A673 (cell line): ENCODE measurements at regions not wholly inside any gene's neighbourhood (a gene's known extent, or its start where the extent isn't known, plus 50 kb on each side); places are given as distances from the start of the nearest gene placed in this dataset.

Source experiments
- BruUV-seq: library from RNA; stranded (reverse); fragments of 400-500 nt; replicated peaks from 2 replicates; lab custom pipeline; 2021; lab: Mats Ljungman, UMichigan
- CTCF ChIA-PET: fragments of 300-600 bp; sonication (Branson Sonifier 250); formaldehyde crosslinking; loops from one replicate; lab custom pipeline; 2022; ENCODE audit warnings: antibody characterized with exemption; lab: Charles Lee
- POLR2A ChIA-PET: fragments of 300-600 bp; sonication (Branson Sonifier 250); formaldehyde crosslinking; loops from one replicate; lab custom pipeline; 2022; ENCODE audit warnings: antibody characterized with exemption; ENCODE audit not compliant: low non-redundant PET; lab: Charles Lee
- DNase-seq: peaks from one replicate; pipeline ENCODE4 v3.0.0-alpha.2; 2015; ENCODE audit warnings: low spot score
- H3K27ac ChIP-seq: fragments of 200-600 bp; sonication (generic); 2 replicates; pipeline ENCODE4 v1.5.1; 2016; ENCODE audit warnings: mixed run types, low read depth, mild to moderate bottlenecking, mixed read lengths, antibody characterized with exemption, low read length; ENCODE audit not compliant: poor library complexity, severe bottlenecking
- H3K27me3 ChIP-seq: fragments of 200-600 bp; sonication (generic); replicated peaks from 2 replicates; pipeline ENCODE4 v1.6.1; 2017; ENCODE audit warnings: mixed run types, low read depth, mild to moderate bottlenecking, mixed read lengths, antibody characterized with exemption, low read length; ENCODE audit not compliant: insufficient read depth, poor library complexity
- H3K36me3 ChIP-seq: fragments of 200-600 bp; sonication (generic); 2 replicates; pipeline ENCODE4 v1.6.1; 2016; ENCODE audit warnings: mixed run types, mild to moderate bottlenecking, mixed read lengths, antibody characterized with exemption, low read length; ENCODE audit not compliant: insufficient read depth, poor library complexity, severe bottlenecking
- H3K4me1 ChIP-seq: fragments of 200-600 bp; sonication (generic); 2 replicates; pipeline ENCODE4 v1.6.1; 2017; ENCODE audit warnings: mixed run types, mild to moderate bottlenecking, mixed read lengths, antibody characterized with exemption, low read length; ENCODE audit not compliant: insufficient read depth, poor library complexity, severe bottlenecking
- H3K4me3 ChIP-seq: fragments of 200-600 bp; sonication (generic); 2 replicates; pipeline ENCODE4 v1.5.1; 2016; ENCODE audit warnings: low read depth, mixed run types, mild to moderate bottlenecking, mixed read lengths, low read length; ENCODE audit not compliant: poor library complexity, severe bottlenecking
- H3K9me3 ChIP-seq: fragments of 200-600 bp; sonication (generic); 2 replicates; pipeline ENCODE4 v1.6.1; 2016; ENCODE audit warnings: mixed run types, low read depth, mild to moderate bottlenecking, mixed read lengths, antibody characterized with exemption, low read length; ENCODE audit not compliant: poor library complexity, severe bottlenecking
- EZH2 ChIP-seq: fragments of 200-600 bp; sonication (generic); IDR thresholded peaks from 2 replicates; pipeline ENCODE4 v1.6.1; 2017; ENCODE audit warnings: borderline replicate concordance, low read depth, mild to moderate bottlenecking, mixed read lengths, antibody characterized with exemption, low read length; ENCODE audit not compliant: poor library complexity, severe bottlenecking
- intact Hi-C: fragments of 100-400 bp; cut with micrococcal nuclease; formaldehyde crosslinking; loops from one replicate; pipeline ENCODE4 v1.10.0; 2022; ENCODE audit not compliant: unreplicated experiment
- TF ChIP-seq, protein P1 (sequence below): fragments of 300-800, 200-600 bp; sonication (generic); conservative IDR thresholded peaks from 2 replicates; pipeline ENCODE4 v1.5.1; 2017; ENCODE audit warnings: low read depth, mild to moderate bottlenecking, antibody characterized with exemption, low read length, moderate library complexity, mixed read lengths

DNA sequence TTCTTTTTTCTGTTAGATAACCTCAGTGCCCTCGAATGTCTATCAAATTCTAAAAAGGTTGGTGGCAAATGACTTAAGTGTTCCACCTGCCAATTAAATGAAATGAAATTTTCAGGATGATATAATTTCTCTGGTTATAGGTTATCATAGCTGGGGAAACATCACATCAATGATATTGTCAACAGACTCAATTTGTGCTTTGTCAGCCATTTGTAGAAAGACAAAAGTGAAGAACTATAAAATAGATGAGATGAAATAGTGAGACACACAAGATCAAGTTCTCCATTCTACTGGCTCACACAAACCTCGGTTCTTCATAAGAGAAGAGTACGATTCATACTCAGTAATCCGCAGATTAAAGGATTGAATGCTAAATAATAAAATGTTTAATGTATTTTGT, 1443.2 kb upstream of the FLRT2 start:
- no peaks in the 10 kb centered on the region for H3K36me3 ChIP-seq
- H3K4me1 ChIP-seq: no peaks in the 10 kb centered on the region
- POLR2A ChIA-PET: no interaction called here
- no peak overlapping the region for H3K4me3 ChIP-seq
- BruUV-seq: no TSS peak
- intact Hi-C loops: no loop called here
- CTCF ChIA-PET: no interaction called here
- no peak overlapping the region for H3K27ac ChIP-seq
- DNase-seq: no peak
- TF ChIP-seq, protein P1, sequence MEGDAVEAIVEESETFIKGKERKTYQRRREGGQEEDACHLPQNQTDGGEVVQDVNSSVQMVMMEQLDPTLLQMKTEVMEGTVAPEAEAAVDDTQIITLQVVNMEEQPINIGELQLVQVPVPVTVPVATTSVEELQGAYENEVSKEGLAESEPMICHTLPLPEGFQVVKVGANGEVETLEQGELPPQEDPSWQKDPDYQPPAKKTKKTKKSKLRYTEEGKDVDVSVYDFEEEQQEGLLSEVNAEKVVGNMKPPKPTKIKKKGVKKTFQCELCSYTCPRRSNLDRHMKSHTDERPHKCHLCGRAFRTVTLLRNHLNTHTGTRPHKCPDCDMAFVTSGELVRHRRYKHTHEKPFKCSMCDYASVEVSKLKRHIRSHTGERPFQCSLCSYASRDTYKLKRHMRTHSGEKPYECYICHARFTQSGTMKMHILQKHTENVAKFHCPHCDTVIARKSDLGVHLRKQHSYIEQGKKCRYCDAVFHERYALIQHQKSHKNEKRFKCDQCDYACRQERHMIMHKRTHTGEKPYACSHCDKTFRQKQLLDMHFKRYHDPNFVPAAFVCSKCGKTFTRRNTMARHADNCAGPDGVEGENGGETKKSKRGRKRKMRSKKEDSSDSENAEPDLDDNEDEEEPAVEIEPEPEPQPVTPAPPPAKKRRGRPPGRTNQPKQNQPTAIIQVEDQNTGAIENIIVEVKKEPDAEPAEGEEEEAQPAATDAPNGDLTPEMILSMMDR: no peak
- no peak for TF ChIP-seq EZH2
- no peaks in the 10 kb centered on the region for H3K27me3 ChIP-seq
- no peaks in the 10 kb centered on the region for H3K9me3 ChIP-seq

DNA sequence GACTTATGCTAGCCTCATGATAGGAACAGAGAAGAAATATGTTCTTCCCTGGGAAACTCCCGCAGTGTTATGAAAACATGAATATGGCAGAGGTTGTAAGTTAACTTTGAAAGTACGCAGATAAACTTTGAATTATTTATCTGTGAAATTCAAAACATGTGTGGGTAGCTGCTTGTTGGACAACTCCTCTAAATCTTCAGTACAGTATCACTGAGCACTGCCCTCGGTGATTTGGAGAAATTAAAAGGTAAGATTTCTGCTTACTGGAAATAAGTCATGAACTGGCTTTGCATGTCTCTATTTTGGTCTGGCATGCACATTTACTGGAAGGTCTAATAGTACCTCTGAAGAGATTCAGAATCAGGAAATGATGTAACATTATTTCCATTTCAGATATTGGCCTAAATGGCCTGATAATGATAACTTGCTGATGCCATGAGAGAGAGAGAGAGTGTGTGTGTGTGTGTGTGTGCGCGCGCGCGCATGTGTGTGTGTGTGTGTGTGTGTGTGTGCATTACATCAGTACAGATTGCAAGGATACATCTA, 1441.9 kb upstream of the FLRT2 start:
- H3K27me3 ChIP-seq: no peaks in the 10 kb centered on the region
- no peaks in the 10 kb centered on the region for H3K4me1 ChIP-seq
- ChIA-PET CTCF (no interaction called here), POLR2A (no interaction called here)
- no peak overlapping the region for H3K4me3 ChIP-seq
- no peaks in the 10 kb centered on the region for H3K9me3 ChIP-seq
- no peak for DNase-seq
- TF ChIP-seq, protein P1: no peak
- TF ChIP-seq EZH2: no peak
- no TSS peak for BruUV-seq
- intact Hi-C loops: no loop called here
- no peak overlapping the region for H3K27ac ChIP-seq
- H3K36me3 ChIP-seq: no peaks in the 10 kb centered on the region

- intact Hi-C loops: no loop called here
- Histone ChIP-seq H3K4me1 (no peaks in the 10 kb centered on the region), H3K36me3 (no peaks in the 10 kb centered on the region), H3K9me3 (no peaks in the 10 kb centered on the region), H3K27ac (no peak overlapping the region), H3K27me3 (no peaks in the 10 kb centered on the region), H3K4me3 (no peak overlapping the region)
- CTCF ChIA-PET: no interaction called here
- TF ChIP-seq, protein P1: no peak
- TF ChIP-seq EZH2: no peak
- POLR2A ChIA-PET: no interaction called here
- no peak for DNase-seq
- BruUV-seq: no TSS peak
Observed at GRCh38 chr14:84090837-84091236, 1439.1 kb upstream of the FLRT2 start.
